Mesendoderm (in vitro differentiated cells): ENCODE measurements at regions not wholly inside any gene's neighbourhood (a gene's known extent, or its start where the extent isn't known, plus 50 kb on each side); places are given as distances from the start of the nearest gene placed in this dataset.
"Not testable (repeated sequence)": the region's sequence is repeated elsewhere in the genome, so short reads cannot be mapped to it uniquely, and the experiment has no call there.

Experiments
- DNase-seq: peaks from one replicate; pipeline ENCODE4 v3.0.0; 2013
- H2AK5ac ChIP-seq: 2 replicates; pipeline ENCODE4 v1.6.1; 2013; ENCODE audit warnings: low read length, inconsistent platforms
- H2BK120ac ChIP-seq: 2 replicates; pipeline ENCODE4 v1.6.1; 2013; ENCODE audit warnings: low read depth, mild to moderate bottlenecking, low read length, moderate library complexity, mixed read lengths
- H2BK15ac ChIP-seq: replicated peaks from 2 replicates; pipeline ENCODE4 v1.6.1; 2013; ENCODE audit warnings: low read depth, mild to moderate bottlenecking, moderate library complexity
- H2BK5ac ChIP-seq: 2 replicates; pipeline ENCODE4 v1.6.1; 2013; ENCODE audit warnings: low read length, inconsistent platforms
- H3K18ac ChIP-seq: 2 replicates; pipeline ENCODE4 v1.6.1; 2013; ENCODE audit warnings: mild to moderate bottlenecking, low read length, mixed read lengths
- H3K23ac ChIP-seq: one replicate; pipeline ENCODE4 v1.6.1; 2013; ENCODE audit warnings: low read length
- H3K27ac ChIP-seq: 2 replicates; pipeline ENCODE4 v1.5.1; 2013; ENCODE audit warnings: low read depth, mild to moderate bottlenecking, inconsistent platforms, low read length, moderate library complexity
- H3K27me3 ChIP-seq: 2 replicates; pipeline ENCODE4 v1.6.1; 2013; ENCODE audit warnings: low read length, control low read depth, mild to moderate bottlenecking, inconsistent platforms; ENCODE audit not compliant: insufficient read depth, poor library complexity
- H3K36me3 ChIP-seq: 2 replicates; pipeline ENCODE4 v1.6.1; 2013; ENCODE audit warnings: low read length, inconsistent platforms; ENCODE audit not compliant: control insufficient read depth, insufficient read depth
- H3K4ac ChIP-seq: one replicate; pipeline ENCODE4 v1.6.1; 2013; ENCODE audit warnings: low read depth, mild to moderate bottlenecking, low read length, moderate library complexity
- H3K4me1 ChIP-seq: 2 replicates; pipeline ENCODE4 v1.6.1; 2013; ENCODE audit warnings: low read depth, low read length, inconsistent platforms; ENCODE audit not compliant: control insufficient read depth
- H3K4me2 ChIP-seq: 2 replicates; pipeline ENCODE4 v1.6.1; 2013; ENCODE audit warnings: low read length
- H3K4me3 ChIP-seq: 2 replicates; pipeline ENCODE4 v1.5.1; 2013; ENCODE audit warnings: mild to moderate bottlenecking, low read length
- H3K56ac ChIP-seq: one replicate; pipeline ENCODE4 v1.6.1; 2013; ENCODE audit warnings: low read length
- H3K79me1 ChIP-seq: 2 replicates; pipeline ENCODE4 v1.6.1; 2013; ENCODE audit warnings: low read length, inconsistent platforms
- H3K79me2 ChIP-seq: 2 replicates; pipeline ENCODE4 v1.6.1; 2013; ENCODE audit warnings: mild to moderate bottlenecking, low read length; ENCODE audit not compliant: control insufficient read depth, insufficient read depth
- H3K9ac ChIP-seq: 2 replicates; pipeline ENCODE4 v1.6.1; 2013; ENCODE audit warnings: low read length, inconsistent platforms
- H4K5ac ChIP-seq: one replicate; pipeline ENCODE4 v1.6.1; 2013; ENCODE audit warnings: low read length
- H4K8ac ChIP-seq: one replicate; pipeline ENCODE4 v1.6.1; 2013; ENCODE audit warnings: low read depth, mild to moderate bottlenecking, control low read depth, low read length, moderate library complexity
- WGBS: extraction: QIAGEN DNeasy Blood & Tissue Kit; methylation state at CpG from one replicate; pipeline ENCODE4 v1.1.7; 2013; ENCODE audit warnings: low lambda C conversion rate, missing lambda C conversion rate; ENCODE audit not compliant: insufficient coverage; ENCODE audit errors: extremely low coverage; 5-methylcytosine and 5-hydroxymethylcytosine counted together

- Histone ChIP-seq H2BK120ac (no peak overlapping the region), H3K9ac (no peak overlapping the region), H2BK15ac (no peak overlapping the region), H3K4ac (no peak overlapping the region), H3K4me2 (no peak overlapping the region), H4K5ac (no peak overlapping the region), H2AK5ac (no peak overlapping the region), H3K79me2 (no peaks in the 10 kb centered on the region), H3K4me1 (no peaks in the 10 kb centered on the region), H3K27me3 (no peaks in the 10 kb centered on the region), H3K79me1 (no peaks in the 10 kb centered on the region), H2BK5ac (no peak overlapping the region), H3K4me3 (no peak overlapping the region), H4K8ac (no peak overlapping the region), H3K56ac (no peak overlapping the region), H3K23ac (no peak overlapping the region), H3K36me3 (no peaks in the 10 kb centered on the region), H3K18ac (no peak overlapping the region), H3K27ac (no peak overlapping the region)
- no peak for DNase-seq
- WGBS: no CpG with 5 or more reads among the region's 10 CpGs
Measured at GRCh38 chr2:121836611-121837010, 81.2 kb downstream of the TSN start.

GRCh38 chr2:121837591-121837990 lies 82.1 kb downstream of the TSN start:
- Histone ChIP-seq H3K79me2 (no peaks in the 10 kb centered on the region), H4K5ac (no peak overlapping the region), H2AK5ac (no peak overlapping the region), H3K4me2 (no peak overlapping the region), H3K23ac (no peak overlapping the region), H3K4ac (no peak overlapping the region), H2BK5ac (no peak overlapping the region), H4K8ac (no peak overlapping the region), H3K27me3 (no peaks in the 10 kb centered on the region), H3K4me1 (no peaks in the 10 kb centered on the region), H3K27ac (no peak overlapping the region), H2BK120ac (no peak overlapping the region), H3K36me3 (no peaks in the 10 kb centered on the region), H3K9ac (no peak overlapping the region), H3K18ac (no peak overlapping the region), H3K4me3 (no peak overlapping the region), H3K79me1 (no peaks in the 10 kb centered on the region), H3K56ac (no peak overlapping the region), H2BK15ac (no peak overlapping the region)
- DNase-seq: no peak
- no CpG with 5 or more reads among the region's 3 CpGs for WGBS

GRCh38 chr2:121838551-121838950 lies 83.1 kb downstream of the TSN start:
- H4K8ac ChIP-seq: no peak overlapping the region
- no peak overlapping the region for H4K5ac ChIP-seq
- no peak overlapping the region for H3K56ac ChIP-seq
- H2BK120ac ChIP-seq: no peak overlapping the region
- H2AK5ac ChIP-seq: no peak overlapping the region
- H3K79me1 ChIP-seq: no peaks in the 10 kb centered on the region
- H3K4me3 ChIP-seq: no peak overlapping the region
- no peak overlapping the region for H2BK15ac ChIP-seq
- H3K4me2 ChIP-seq: no peak overlapping the region
- no peak overlapping the region for H2BK5ac ChIP-seq
- H3K4me1 ChIP-seq: no peaks in the 10 kb centered on the region
- DNase-seq: no peak
- no peaks in the 10 kb centered on the region for H3K36me3 ChIP-seq
- H3K27ac ChIP-seq: no peak overlapping the region
- H3K18ac ChIP-seq: no peak overlapping the region
- H3K9ac ChIP-seq: no peak overlapping the region
- WGBS: no CpG with 5 or more reads among the region's 2 CpGs
- H3K23ac ChIP-seq: no peak overlapping the region
- H3K79me2 ChIP-seq: no peaks in the 10 kb centered on the region
- no peak overlapping the region for H3K4ac ChIP-seq
- no peaks in the 10 kb centered on the region for H3K27me3 ChIP-seq

GRCh38 chr2:121839584-121839983 lies 84.1 kb downstream of the TSN start:
- H2AK5ac ChIP-seq: no peak overlapping the region
- no peak overlapping the region for H3K27ac ChIP-seq
- no peak overlapping the region for H2BK5ac ChIP-seq
- no peaks in the 10 kb centered on the region for H3K36me3 ChIP-seq
- no peak for DNase-seq
- H3K9ac ChIP-seq: no peak overlapping the region
- no peak overlapping the region for H3K4ac ChIP-seq
- no peaks in the 10 kb centered on the region for H3K79me2 ChIP-seq
- H3K27me3 ChIP-seq: no peaks in the 10 kb centered on the region
- H3K4me3 ChIP-seq: no peak overlapping the region
- H4K5ac ChIP-seq: no peak overlapping the region
- H3K79me1 ChIP-seq: no peaks in the 10 kb centered on the region
- no peak overlapping the region for H4K8ac ChIP-seq
- H3K4me1 ChIP-seq: no peaks in the 10 kb centered on the region
- no peak overlapping the region for H2BK15ac ChIP-seq
- no peak overlapping the region for H3K18ac ChIP-seq
- H3K23ac ChIP-seq: no peak overlapping the region
- H3K4me2 ChIP-seq: no peak overlapping the region
- no CpG with 5 or more reads among the region's 3 CpGs for WGBS
- no peak overlapping the region for H2BK120ac ChIP-seq
- H3K56ac ChIP-seq: no peak overlapping the region

GRCh38 chr2:121849236-121849635 lies 93.8 kb downstream of the TSN start:
- H2BK120ac ChIP-seq: no peak overlapping the region
- no peaks in the 10 kb centered on the region for H3K36me3 ChIP-seq
- H3K18ac ChIP-seq: no peak overlapping the region
- H3K23ac ChIP-seq: no peak overlapping the region
- no peak for DNase-seq
- H2AK5ac ChIP-seq: no peak overlapping the region
- no peak overlapping the region for H3K4ac ChIP-seq
- no peak overlapping the region for H2BK15ac ChIP-seq
- no peak overlapping the region for H4K5ac ChIP-seq
- no peak overlapping the region for H3K27ac ChIP-seq
- no peaks in the 10 kb centered on the region for H3K79me1 ChIP-seq
- H3K4me2 ChIP-seq: no peak overlapping the region
- no peaks in the 10 kb centered on the region for H3K79me2 ChIP-seq
- no peak overlapping the region for H3K56ac ChIP-seq
- H3K27me3 ChIP-seq: no peaks in the 10 kb centered on the region
- no peaks in the 10 kb centered on the region for H3K4me1 ChIP-seq
- H2BK5ac ChIP-seq: no peak overlapping the region
- H4K8ac ChIP-seq: no peak overlapping the region
- no peak overlapping the region for H3K4me3 ChIP-seq
- no peak overlapping the region for H3K9ac ChIP-seq
- WGBS: no CpG with 5 or more reads among the region's 2 CpGs

- not testable (repeated sequence) for H3K56ac ChIP-seq, H3K4ac ChIP-seq, H3K27me3 ChIP-seq, H3K4me1 ChIP-seq, DNase-seq, H3K79me2 ChIP-seq, H3K18ac ChIP-seq, H4K5ac ChIP-seq, H3K4me3 ChIP-seq, H4K8ac ChIP-seq, H2BK15ac ChIP-seq, H3K36me3 ChIP-seq, H3K23ac ChIP-seq, H3K4me2 ChIP-seq, H3K79me1 ChIP-seq, H2BK120ac ChIP-seq, H2AK5ac ChIP-seq, H3K27ac ChIP-seq, H2BK5ac ChIP-seq, H3K9ac ChIP-seq
- WGBS: no CpG with 5 or more reads among the region's 1 CpG
Measured at GRCh38 chr2:121853149-121853548, 97.7 kb downstream of the TSN start.
